Fibroblast of lung (primary cell): ENCODE measurements at regions not wholly inside any gene's neighbourhood (a gene's known extent, or its start where the extent isn't known, plus 50 kb on each side); places are given as distances from the start of the nearest gene placed in this dataset.

Experiments used
- DNase-seq, 2 donors: peaks; one replicate each; pipeline versions ENCODE4 v3.0.0 to v3.0.0-alpha.2; 2010; ENCODE audit warnings: low read depth in 2 of 2
- H2AFZ ChIP-seq: 2 replicates; pipeline ENCODE4 v1.5.1; 2012; ENCODE audit warnings: low read length, control low read depth, inconsistent platforms
- H3K27ac ChIP-seq: 2 replicates; pipeline ENCODE4 v1.5.1; 2011; ENCODE audit warnings: low read length, control low read depth; ENCODE audit not compliant: insufficient read depth
- H3K27me3 ChIP-seq: 2 replicates; pipeline ENCODE4 v1.5.1; 2011; ENCODE audit warnings: mild to moderate bottlenecking, low read length; ENCODE audit not compliant: control insufficient read depth, insufficient read depth
- H3K36me3 ChIP-seq: 2 replicates; pipeline ENCODE4 v1.5.1; 2011; ENCODE audit warnings: low read length; ENCODE audit not compliant: control insufficient read depth, insufficient read depth
- H3K4me1 ChIP-seq: 2 replicates; pipeline ENCODE4 v1.5.1; 2011; ENCODE audit warnings: low read length; ENCODE audit not compliant: control insufficient read depth, insufficient read depth; ENCODE audit errors: extremely low read depth
- H3K4me2 ChIP-seq: 2 replicates; pipeline ENCODE4 v1.5.1; 2011; ENCODE audit warnings: low read length, control low read depth; ENCODE audit not compliant: insufficient read depth; ENCODE audit errors: extremely low read depth
- H3K4me3 ChIP-seq, 4 experiments: fragments of 200-600 bp in 1 of 4; sonication (generic) in 1 of 4; replicated peaks in 1 of 4; 2 replicates each; pipeline ENCODE4 v1.5.1; 2011 to 2016; ENCODE audit warnings: low read length in 4 of 4, low read depth in 3 of 4, mild to moderate bottlenecking in 3 of 4, control low read depth in 2 of 4, inconsistent platforms in 1 of 4, mixed read lengths in 1 of 4; ENCODE audit not compliant: insufficient read depth in 1 of 4; ENCODE audit errors: control extremely low read depth in 1 of 4
- H3K79me2 ChIP-seq: 2 replicates; pipeline ENCODE4 v1.5.1; 2012; ENCODE audit warnings: mild to moderate bottlenecking, low read length, inconsistent platforms; ENCODE audit not compliant: control insufficient read depth, insufficient read depth
- H3K9ac ChIP-seq: 2 replicates; pipeline ENCODE4 v1.5.1; 2011; ENCODE audit warnings: mild to moderate bottlenecking, low read length, control low read depth; ENCODE audit not compliant: insufficient read depth
- H3K9me3 ChIP-seq: 2 replicates; pipeline ENCODE4 v1.5.1; 2012; ENCODE audit warnings: low read depth, low read length; ENCODE audit not compliant: control insufficient read depth, insufficient read depth
- H4K20me1 ChIP-seq: 2 replicates; pipeline ENCODE4 v1.5.1; 2011; ENCODE audit warnings: low read length; ENCODE audit not compliant: control insufficient read depth, insufficient read depth; ENCODE audit errors: extremely low read depth
- EZH2 ChIP-seq: IDR thresholded peaks from 2 replicates; pipeline ENCODE4 v1.5.1; 2012; ENCODE audit warnings: low read length, control low read depth, mild to moderate bottlenecking; ENCODE audit errors: missing control alignments
- TF ChIP-seq, protein P1 (sequence below), 2 donors: IDR thresholded peaks in 1 of 2; conservative IDR thresholded peaks in 1 of 2; 1 replicate in 1 of 2; 2 replicates in 1 of 2; pipeline ENCODE4 v1.5.1; 2011 to 2012; ENCODE audit warnings: low read length in 2 of 2, control low read depth in 1 of 2, inconsistent platforms in 1 of 2, low read depth in 1 of 2, mild to moderate bottlenecking in 1 of 2

DNA sequence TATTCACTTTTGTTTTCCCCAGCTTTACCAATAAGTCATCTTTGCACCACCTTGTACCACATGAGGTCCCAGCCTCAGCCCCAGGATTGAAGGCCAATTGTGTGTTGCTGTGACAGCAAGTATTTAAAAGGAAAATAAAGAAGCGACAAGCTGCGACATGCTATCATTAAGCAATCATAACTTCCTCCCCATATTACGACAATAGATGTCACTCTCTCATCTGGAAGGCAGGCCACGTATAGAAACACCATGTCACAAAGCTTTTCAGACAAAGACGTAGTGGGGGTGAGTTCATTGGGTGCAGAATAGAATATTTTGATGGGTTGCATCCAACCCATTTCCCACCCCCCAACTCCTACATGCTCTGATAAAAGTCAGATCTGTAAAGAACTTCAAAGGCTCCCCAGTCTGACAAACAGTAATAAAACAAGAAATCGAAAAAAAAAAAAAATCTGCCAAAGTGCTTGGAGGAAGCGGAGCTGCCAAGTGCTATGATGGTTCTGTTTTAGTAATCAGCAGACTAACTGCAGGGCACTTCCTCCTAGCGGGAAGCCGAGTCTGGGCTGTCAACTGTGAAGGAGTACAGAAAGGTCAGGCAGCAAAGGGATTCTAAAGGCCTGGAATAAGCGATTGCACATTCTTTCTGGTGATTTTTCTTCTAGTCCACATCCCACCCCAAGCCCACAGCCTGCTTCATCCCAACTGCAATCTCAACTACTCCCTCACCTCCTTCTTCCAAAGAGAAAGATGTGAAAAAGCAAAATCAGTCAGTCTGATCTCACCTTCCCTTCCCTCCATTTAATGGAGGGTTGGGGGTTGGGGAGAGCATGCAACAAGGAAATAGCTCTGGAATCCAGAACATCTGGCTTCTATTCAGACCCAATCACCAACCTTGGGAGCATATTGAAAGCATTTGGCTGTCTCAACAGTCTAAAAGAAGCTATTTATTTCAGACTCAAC is 131.4 kb upstream of the UBASH3B start:
- TF ChIP-seq EZH2 = no peak
- TF ChIP-seq, protein P1, sequence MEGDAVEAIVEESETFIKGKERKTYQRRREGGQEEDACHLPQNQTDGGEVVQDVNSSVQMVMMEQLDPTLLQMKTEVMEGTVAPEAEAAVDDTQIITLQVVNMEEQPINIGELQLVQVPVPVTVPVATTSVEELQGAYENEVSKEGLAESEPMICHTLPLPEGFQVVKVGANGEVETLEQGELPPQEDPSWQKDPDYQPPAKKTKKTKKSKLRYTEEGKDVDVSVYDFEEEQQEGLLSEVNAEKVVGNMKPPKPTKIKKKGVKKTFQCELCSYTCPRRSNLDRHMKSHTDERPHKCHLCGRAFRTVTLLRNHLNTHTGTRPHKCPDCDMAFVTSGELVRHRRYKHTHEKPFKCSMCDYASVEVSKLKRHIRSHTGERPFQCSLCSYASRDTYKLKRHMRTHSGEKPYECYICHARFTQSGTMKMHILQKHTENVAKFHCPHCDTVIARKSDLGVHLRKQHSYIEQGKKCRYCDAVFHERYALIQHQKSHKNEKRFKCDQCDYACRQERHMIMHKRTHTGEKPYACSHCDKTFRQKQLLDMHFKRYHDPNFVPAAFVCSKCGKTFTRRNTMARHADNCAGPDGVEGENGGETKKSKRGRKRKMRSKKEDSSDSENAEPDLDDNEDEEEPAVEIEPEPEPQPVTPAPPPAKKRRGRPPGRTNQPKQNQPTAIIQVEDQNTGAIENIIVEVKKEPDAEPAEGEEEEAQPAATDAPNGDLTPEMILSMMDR (conservative IDR thresholded peaks at IDR 0.05 in 1 of 2, IDR thresholded peaks at IDR 0.05 in 1 of 2; ENCODE audit: low read depth in 1 of 2, low read length in 2 of 2) = no peak
- no peaks in the 10 kb centered on the region for H3K9me3 ChIP-seq
- H2AFZ ChIP-seq = no peak overlapping the region
- H3K4me2 ChIP-seq = no peak overlapping the region
- H3K27ac ChIP-seq = no peak overlapping the region
- DNase-seq = peak in 1 of 2 donors; percentile 20
- no peaks in the 10 kb centered on the region for H3K4me1 ChIP-seq
- H3K4me3 ChIP-seq = no peak overlapping the region
- H3K9ac ChIP-seq = no peak overlapping the region
- H3K36me3 ChIP-seq = no peaks in the 10 kb centered on the region
- H3K27me3 ChIP-seq = peaks cover 5% of the 10 kb centered on the region
- H4K20me1 ChIP-seq = no peaks in the 10 kb centered on the region
- H3K79me2 ChIP-seq = no peaks in the 10 kb centered on the region

DNA sequence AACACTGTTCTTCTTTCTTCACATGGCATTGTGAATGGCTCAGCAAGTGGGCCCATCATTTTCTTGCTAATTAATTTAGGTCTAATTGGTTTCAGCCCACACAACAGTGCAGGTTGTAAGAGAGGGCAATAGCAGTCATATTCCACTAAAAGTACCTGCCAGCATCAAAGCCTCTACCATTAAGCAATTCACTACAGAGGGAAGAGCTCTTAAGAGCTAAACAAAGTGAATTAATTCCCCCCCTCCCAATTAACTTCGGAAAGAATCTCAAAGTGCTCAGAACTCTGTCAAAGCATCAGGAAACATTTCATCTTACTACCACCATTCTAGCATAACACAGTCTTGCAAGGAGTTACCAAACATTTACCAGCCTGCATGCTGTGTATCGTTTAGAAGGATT is 133.9 kb upstream of the UBASH3B start:
- no peaks in the 10 kb centered on the region for H4K20me1 ChIP-seq
- no peaks in the 10 kb centered on the region for H3K79me2 ChIP-seq
- H2AFZ ChIP-seq = no peak overlapping the region
- no peak overlapping the region for H3K9ac ChIP-seq
- H3K36me3 ChIP-seq = no peaks in the 10 kb centered on the region
- no peaks in the 10 kb centered on the region for H3K9me3 ChIP-seq
- no peak overlapping the region for H3K4me2 ChIP-seq
- no peak for DNase-seq
- no peak for TF ChIP-seq EZH2
- TF ChIP-seq, protein P1 (conservative IDR thresholded peaks at IDR 0.05 in 1 of 2, IDR thresholded peaks at IDR 0.05 in 1 of 2; ENCODE audit: low read depth in 1 of 2, low read length in 2 of 2) = no peak
- no peaks in the 10 kb centered on the region for H3K4me1 ChIP-seq
- peaks cover 5% of the 10 kb centered on the region for H3K27me3 ChIP-seq
- no peak overlapping the region for H3K4me3 ChIP-seq
- H3K27ac ChIP-seq = no peak overlapping the region

DNA sequence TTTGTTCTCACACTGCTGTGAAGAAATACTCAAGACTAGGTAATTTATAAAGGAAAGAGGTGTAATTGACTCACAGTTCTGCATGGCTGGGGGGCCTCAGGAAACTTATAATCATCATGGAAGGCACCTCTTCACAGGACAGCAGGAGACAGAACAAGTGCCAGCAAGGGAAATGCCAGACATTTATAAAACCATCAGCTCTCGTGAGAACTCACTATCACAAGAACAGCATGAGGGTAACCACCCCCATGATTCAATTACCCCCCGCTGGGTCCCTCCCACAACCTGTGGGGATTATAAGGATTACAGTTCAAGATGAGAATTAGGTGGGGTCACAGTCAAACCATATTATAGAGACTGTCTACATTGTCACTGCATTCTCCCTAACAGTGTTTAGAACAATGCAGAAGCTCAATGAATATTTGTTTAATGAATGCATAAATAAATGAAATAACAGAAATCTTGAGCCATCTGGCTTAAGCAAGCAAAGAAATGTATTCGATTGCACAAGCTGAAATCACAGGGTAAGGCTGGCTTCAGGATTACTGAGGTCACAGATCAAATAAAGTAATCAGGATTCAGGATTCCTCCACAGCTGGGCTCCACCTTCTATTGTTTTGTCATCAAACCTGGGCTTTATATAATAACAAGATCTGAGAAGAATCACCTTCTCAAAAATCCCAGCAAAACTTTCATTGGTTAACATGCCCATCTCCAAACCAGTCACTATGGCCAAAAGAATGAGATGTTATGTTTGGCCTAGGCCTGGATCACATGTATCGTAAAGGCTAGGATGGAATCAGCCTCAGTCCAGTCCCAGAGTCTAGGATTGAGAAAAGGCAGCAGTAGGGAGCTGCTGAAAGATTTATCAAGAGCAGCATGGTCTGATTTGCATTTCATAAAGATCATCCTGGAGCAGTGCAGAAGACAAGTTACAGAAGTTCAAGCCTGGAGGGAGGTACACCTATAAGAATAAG is 137.8 kb upstream of the UBASH3B start:
- H4K20me1 ChIP-seq = no peaks in the 10 kb centered on the region
- no peak overlapping the region for H3K9ac ChIP-seq
- no peak overlapping the region for H3K4me3 ChIP-seq
- H3K27me3 ChIP-seq = peaks cover 12% of the 10 kb centered on the region
- peak in 1 of 2 donors; percentile 19 for DNase-seq
- H2AFZ ChIP-seq = no peak overlapping the region
- no peak overlapping the region for H3K27ac ChIP-seq
- no peaks in the 10 kb centered on the region for H3K79me2 ChIP-seq
- H3K4me1 ChIP-seq = no peaks in the 10 kb centered on the region
- no peak overlapping the region for H3K4me2 ChIP-seq
- no peaks in the 10 kb centered on the region for H3K36me3 ChIP-seq
- TF ChIP-seq, protein P1 (conservative IDR thresholded peaks at IDR 0.05 in 1 of 2, IDR thresholded peaks at IDR 0.05 in 1 of 2; ENCODE audit: low read depth in 1 of 2, low read length in 2 of 2) = no peak
- no peak for TF ChIP-seq EZH2
- no peaks in the 10 kb centered on the region for H3K9me3 ChIP-seq
